ENCODE measurements at regions not wholly inside any gene's neighbourhood (a gene's known extent, or its start where the extent isn't known, plus 50 kb on each side); places are given as distances from the start of the nearest gene placed in this dataset.
"Not testable (repeated sequence)": the region's sequence is repeated elsewhere in the genome, so short reads cannot be mapped to it uniquely, and the experiment has no call there.

- no peak for DNase-seq (ENCODE audit: extremely low spot score)
- no peak for TF ChIP-seq FOXM1 (IDR thresholded peaks at IDR 0.05; ENCODE audit: borderline replicate concordance)
- no peak for TF ChIP-seq FOXK2 (IDR thresholded peaks at IDR 0.05)
- no peak for TF ChIP-seq ARNT (IDR thresholded peaks at IDR 0.05)
- POLR2A ChIA-PET: no interaction called here
- CTCF ChIA-PET: no interaction called here
Measured at GRCh38 chr19:27828829-27829228, 1384.1 kb downstream of the UQCRFS1 start.

GRCh38 chr19:27824108-27824507, 1388.8 kb downstream of the UQCRFS1 start:
- ChIA-PET CTCF (no interaction called here), POLR2A (no interaction called here)
- no peak for TF ChIP-seq ZNF384 (IDR thresholded peaks at IDR 0.05)
- no peak for TF ChIP-seq FOXK2 (IDR thresholded peaks at IDR 0.05)
- TF ChIP-seq TARDBP (IDR thresholded peaks at IDR 0.05): no peak
- no peak for TF ChIP-seq L3MBTL2 (conservative IDR thresholded peaks at IDR 0.05)
- no peak for TF ChIP-seq PKNOX1 (IDR thresholded peaks at IDR 0.05)
- TF ChIP-seq ELF4 (IDR thresholded peaks at IDR 0.05): no peak
- no peak for TF ChIP-seq ARNT (IDR thresholded peaks at IDR 0.05)
- no peak for DNase-seq (ENCODE audit: extremely low spot score)

GRCh38 chr19:27822336-27822735, 1390.6 kb downstream of the UQCRFS1 start:
- ChIA-PET POLR2A (no interaction called here), CTCF (no interaction called here)
- TF ChIP-seq SP1 (IDR thresholded peaks at IDR 0.05) (no peak), PKNOX1 (IDR thresholded peaks at IDR 0.05) (no peak), TARDBP (IDR thresholded peaks at IDR 0.05) (no peak), HDGF (IDR thresholded peaks at IDR 0.05; ENCODE audit: borderline replicate concordance) (no peak), LEF1 (IDR thresholded peaks at IDR 0.05; ENCODE audit: borderline replicate concordance) (no peak), L3MBTL2 (conservative IDR thresholded peaks at IDR 0.05) (no peak), ZNF384 (IDR thresholded peaks at IDR 0.05) (no peak)
- DNase-seq (ENCODE audit: extremely low spot score): no peak

- no peak for DNase-seq (ENCODE audit: extremely low spot score)
- POLR2A ChIA-PET: no interaction called here
- no peak for TF ChIP-seq FOXK2 (IDR thresholded peaks at IDR 0.05)
- TF ChIP-seq CTBP1 (IDR thresholded peaks at IDR 0.05; ENCODE audit: borderline replicate concordance): no peak
- TF ChIP-seq SP1 (IDR thresholded peaks at IDR 0.05): no peak
- no peak for TF ChIP-seq SUZ12 (IDR thresholded peaks at IDR 0.05)
- CTCF ChIA-PET: no interaction called here
Measured at GRCh38 chr19:27821418-27822018, 1391.4 kb downstream of the UQCRFS1 start.

- CTCF ChIA-PET: interaction anchor here (0.6 kb wide), 1 partner anchor 134 kb away, joined by 3 read pairs; no protein-coding TSS in a partner anchor
- DNase-seq (ENCODE audit: extremely low spot score): no peak
- POLR2A ChIA-PET: no interaction called here
- TF ChIP-seq CTBP1 (IDR thresholded peaks at IDR 0.05; ENCODE audit: borderline replicate concordance): no peak
- TF ChIP-seq SP1 (IDR thresholded peaks at IDR 0.05): no peak
- no peak for TF ChIP-seq TARDBP (IDR thresholded peaks at IDR 0.05)
- no peak for TF ChIP-seq L3MBTL2 (conservative IDR thresholded peaks at IDR 0.05)
- TF ChIP-seq PKNOX1 (IDR thresholded peaks at IDR 0.05): no peak
- TF ChIP-seq SUZ12 (IDR thresholded peaks at IDR 0.05): no peak
- no peak for TF ChIP-seq FOXA1 (IDR thresholded peaks at IDR 0.05)
- no peak for TF ChIP-seq FOXK2 (IDR thresholded peaks at IDR 0.05)
- TF ChIP-seq ELF4 (IDR thresholded peaks at IDR 0.05): no peak
Measured at GRCh38 chr19:27815985-27816384, 1397.0 kb downstream of the UQCRFS1 start.

- DNase-seq (ENCODE audit: extremely low spot score); POLR2A ChIA-PET; CTCF ChIA-PET: not testable (repeated sequence)
Measured at GRCh38 chr19:27814834-27815233, 1398.1 kb downstream of the UQCRFS1 start.

GRCh38 chr19:27814274-27814673, 1398.7 kb downstream of the UQCRFS1 start:
- POLR2A ChIA-PET; CTCF ChIA-PET; DNase-seq (ENCODE audit: extremely low spot score): not testable (repeated sequence)

GRCh38 chr19:27806471-27807070, 1406.4 kb downstream of the UQCRFS1 start:
- POLR2A ChIA-PET: no interaction called here
- CTCF ChIA-PET: no interaction called here
- no peak for TF ChIP-seq NFRKB (IDR thresholded peaks at IDR 0.05)
- TF ChIP-seq FOXK2 (IDR thresholded peaks at IDR 0.05): no peak
- no peak for TF ChIP-seq HDGF (IDR thresholded peaks at IDR 0.05; ENCODE audit: borderline replicate concordance)
- TF ChIP-seq FOXM1 (IDR thresholded peaks at IDR 0.05; ENCODE audit: borderline replicate concordance): no peak
- TF ChIP-seq SUZ12 (IDR thresholded peaks at IDR 0.05): no peak
- TF ChIP-seq L3MBTL2 (conservative IDR thresholded peaks at IDR 0.05): no peak
- no peak for TF ChIP-seq ZNF384 (IDR thresholded peaks at IDR 0.05)
- no peak for DNase-seq (ENCODE audit: extremely low spot score)
